Mesenchymal stem cell (in vitro differentiated cells and primary cell): ENCODE measurements at regions not wholly inside any gene's neighbourhood (a gene's known extent, or its start where the extent isn't known, plus 50 kb on each side); places are given as distances from the start of the nearest gene placed in this dataset.

ENCODE experiments used
- DNase-seq: peaks from one replicate; pipeline ENCODE4 v3.0.0-alpha.2; 2013
- H2AFZ ChIP-seq: one replicate; pipeline ENCODE4 v1.6.1; 2013; ENCODE audit warnings: low read depth, mild to moderate bottlenecking, control low read depth, inconsistent platforms, low read length, moderate library complexity
- H2AK5ac ChIP-seq: 2 replicates; pipeline ENCODE4 v1.6.1; 2013; ENCODE audit warnings: low read length, moderate library complexity, mild to moderate bottlenecking, inconsistent platforms; ENCODE audit not compliant: severe bottlenecking
- H2BK120ac ChIP-seq: one replicate; pipeline ENCODE4 v1.6.1; 2013; ENCODE audit warnings: low read depth, mild to moderate bottlenecking, inconsistent platforms, low read length, moderate library complexity
- H2BK12ac ChIP-seq, 2 experiments: one replicate each; pipeline ENCODE4 v1.6.1; 2013; ENCODE audit warnings: inconsistent platforms in 2 of 2, low read length in 2 of 2, mild to moderate bottlenecking in 2 of 2, moderate library complexity in 2 of 2, control low read depth in 1 of 2
- H2BK15ac ChIP-seq: one replicate; pipeline ENCODE4 v1.6.1; 2013; ENCODE audit warnings: mild to moderate bottlenecking, low read depth, inconsistent platforms; ENCODE audit not compliant: poor library complexity, severe bottlenecking
- H2BK5ac ChIP-seq: 2 replicates; pipeline ENCODE4 v1.6.1; 2013; ENCODE audit warnings: low read depth, mild to moderate bottlenecking, low read length, control low read depth, inconsistent platforms; ENCODE audit not compliant: poor library complexity, severe bottlenecking
- H3K14ac ChIP-seq, 2 experiments: one replicate each; pipeline ENCODE4 v1.6.1; 2013; ENCODE audit warnings: inconsistent platforms in 2 of 2, low read length in 2 of 2, control low read depth in 1 of 2, mild to moderate bottlenecking in 1 of 2, moderate library complexity in 1 of 2
- H3K18ac ChIP-seq, 2 experiments: one replicate each; pipeline ENCODE4 v1.6.1; 2013; ENCODE audit warnings: inconsistent platforms in 2 of 2, low read length in 2 of 2, control low read depth in 1 of 2, low read depth in 1 of 2, mild to moderate bottlenecking in 1 of 2
- H3K23ac ChIP-seq, 2 experiments: one replicate each; pipeline ENCODE4 v1.6.1; 2013; ENCODE audit warnings: inconsistent platforms in 2 of 2, low read length in 2 of 2, mild to moderate bottlenecking in 2 of 2, moderate library complexity in 2 of 2, control low read depth in 1 of 2
- H3K27ac ChIP-seq: 2 replicates; pipeline ENCODE4 v1.5.1; 2013; ENCODE audit warnings: mild to moderate bottlenecking, moderate library complexity, low read length, control low read depth, inconsistent platforms; ENCODE audit not compliant: poor library complexity, severe bottlenecking
- H3K27me3 ChIP-seq, 2 experiments: 2 replicates each; pipeline versions ENCODE4 v1.6.1 to v1.7.0; 2013; ENCODE audit warnings: low read length in 2 of 2, mild to moderate bottlenecking in 2 of 2, moderate library complexity in 2 of 2, control low read depth in 1 of 2, inconsistent platforms in 1 of 2; ENCODE audit not compliant: control insufficient read depth in 1 of 2, insufficient read depth in 1 of 2
- H3K36me3 ChIP-seq, 2 experiments: 2 replicates each; pipeline versions ENCODE4 v1.6.1 to v1.7.0; 2013; ENCODE audit warnings: low read length in 2 of 2, control low read depth in 1 of 2, inconsistent platforms in 1 of 2, low read depth in 1 of 2, mild to moderate bottlenecking in 1 of 2; ENCODE audit not compliant: insufficient read depth in 2 of 2, control insufficient read depth in 1 of 2
- H3K4ac ChIP-seq, 2 experiments: one replicate each; pipeline ENCODE4 v1.6.1; 2013; ENCODE audit warnings: inconsistent platforms in 2 of 2, low read length in 2 of 2, mild to moderate bottlenecking in 2 of 2, moderate library complexity in 2 of 2, control low read depth in 1 of 2, low read depth in 1 of 2
- H3K4me1 ChIP-seq: 2 replicates; pipeline ENCODE4 v1.6.1; 2013; ENCODE audit warnings: low read depth, low read length, control low read depth; ENCODE audit not compliant: control insufficient read depth, insufficient read depth
- H3K4me2 ChIP-seq: 2 replicates; pipeline ENCODE4 v1.6.1; 2013; ENCODE audit warnings: low read length, mild to moderate bottlenecking, inconsistent platforms; ENCODE audit not compliant: poor library complexity, severe bottlenecking
- H3K4me3 ChIP-seq, 2 experiments: 2 replicates each; pipeline versions ENCODE4 v1.5.1 to v1.7.0; 2013; ENCODE audit warnings: low read length in 2 of 2, mild to moderate bottlenecking in 2 of 2, control low read depth in 1 of 2, low read depth in 1 of 2; ENCODE audit not compliant: insufficient read depth in 1 of 2
- H3K79me1 ChIP-seq: replicated peaks from 2 replicates; pipeline ENCODE4 v1.6.1; 2013; ENCODE audit warnings: mild to moderate bottlenecking, control low read depth, low read length, inconsistent platforms; ENCODE audit not compliant: poor library complexity, severe bottlenecking
- H3K9ac ChIP-seq: 2 replicates; pipeline ENCODE4 v1.7.0; 2013; ENCODE audit warnings: mild to moderate bottlenecking, low read length, moderate library complexity
- H3K9me3 ChIP-seq: 2 replicates; pipeline ENCODE4 v1.7.0; 2013; ENCODE audit warnings: mild to moderate bottlenecking, low read length; ENCODE audit not compliant: control insufficient read depth
- H4K8ac ChIP-seq: one replicate; pipeline ENCODE4 v1.6.1; 2013; ENCODE audit warnings: inconsistent platforms, mild to moderate bottlenecking, low read length, moderate library complexity
- H4K91ac ChIP-seq: one replicate; pipeline ENCODE4 v1.6.1; 2013; ENCODE audit warnings: mild to moderate bottlenecking, low read length, inconsistent platforms
- WGBS: methylation state at CpG from one replicate; pipeline ENCODE4 v1.1.7; 2013; ENCODE audit warnings: mixed read lengths; 5-methylcytosine and 5-hydroxymethylcytosine counted together

- H3K4ac ChIP-seq, result no peak overlapping the region
- 85% methylated on average over 3 of the region's 5 CpGs for WGBS
- DNase-seq, result no peak
Measured at GRCh38 chr3:147471741-147472140, 62.6 kb downstream of the ZIC1 start.

GRCh38 chr3:147472846-147473245 lies 63.7 kb downstream of the ZIC1 start:
- Histone ChIP-seq H2BK12ac (no peak overlapping the region), H2BK5ac (no peak overlapping the region), H3K79me1 (no peaks in the 10 kb centered on the region), H2BK15ac (no peak overlapping the region), H3K9me3 (peaks cover 4% of the 10 kb centered on the region), H2BK120ac (no peak overlapping the region), H2AFZ (no peak overlapping the region), H3K36me3 (no peaks in the 10 kb centered on the region), H2AK5ac (no peak overlapping the region), H3K4me3 (no peak overlapping the region), H3K4me1 (no peaks in the 10 kb centered on the region), H4K91ac (no peak overlapping the region), H3K27ac (no peak overlapping the region), H3K9ac (no peak overlapping the region), H3K23ac (no peak overlapping the region), H3K4me2 (no peak overlapping the region), H3K4ac (no peak overlapping the region), H4K8ac (no peak overlapping the region), H3K18ac (no peak overlapping the region), H3K14ac (no peak overlapping the region), H3K27me3 (no peaks in the 10 kb centered on the region)
- 100% methylated on average over 1 of the region's 1 CpG for WGBS
- no peak for DNase-seq

More at GRCh38 chr3:147471741-147472140, 62.6 kb downstream of the ZIC1 start:
- peaks cover 4% of the 10 kb centered on the region for H3K9me3 ChIP-seq
- no peak overlapping the region for H2BK15ac ChIP-seq
- no peak overlapping the region for H2BK5ac ChIP-seq
- no peak overlapping the region for H4K8ac ChIP-seq
- H2BK120ac ChIP-seq, result no peak overlapping the region
- no peak overlapping the region for H4K91ac ChIP-seq
- H3K4me2 ChIP-seq, result no peak overlapping the region
- H3K4me3 ChIP-seq, result no peak overlapping the region
- H3K27ac ChIP-seq, result no peak overlapping the region
- no peak overlapping the region for H2AK5ac ChIP-seq
- H3K9ac ChIP-seq, result no peak overlapping the region
- no peak overlapping the region for H3K14ac ChIP-seq
- no peak overlapping the region for H2AFZ ChIP-seq
- H3K4me1 ChIP-seq, result no peaks in the 10 kb centered on the region
- H3K18ac ChIP-seq, result no peak overlapping the region
- H3K27me3 ChIP-seq, result no peaks in the 10 kb centered on the region
- H3K23ac ChIP-seq, result no peak overlapping the region
- no peak overlapping the region for H2BK12ac ChIP-seq
- H3K79me1 ChIP-seq, result no peaks in the 10 kb centered on the region
- no peaks in the 10 kb centered on the region for H3K36me3 ChIP-seq

- DNase-seq, result no peak
- H4K8ac ChIP-seq, result no peak overlapping the region
- H3K79me1 ChIP-seq, result no peaks in the 10 kb centered on the region
- H2AK5ac ChIP-seq, result no peak overlapping the region
- H3K4ac ChIP-seq, result no peak overlapping the region
- no peak overlapping the region for H2AFZ ChIP-seq
- H3K4me3 ChIP-seq, result no peak overlapping the region
- H2BK12ac ChIP-seq, result no peak overlapping the region
- no peaks in the 10 kb centered on the region for H3K36me3 ChIP-seq
- H3K4me2 ChIP-seq, result no peak overlapping the region
- no CpG with 5 or more reads among the region's 1 CpG for WGBS
- H2BK120ac ChIP-seq, result no peak overlapping the region
- H3K4me1 ChIP-seq, result no peaks in the 10 kb centered on the region
- H3K23ac ChIP-seq, result no peak overlapping the region
- no peak overlapping the region for H3K9ac ChIP-seq
- H3K14ac ChIP-seq, result no peak overlapping the region
- no peak overlapping the region for H2BK15ac ChIP-seq
- H4K91ac ChIP-seq, result no peak overlapping the region
- no peak overlapping the region for H2BK5ac ChIP-seq
- no peaks in the 10 kb centered on the region for H3K27me3 ChIP-seq
- H3K27ac ChIP-seq, result no peak overlapping the region
- H3K18ac ChIP-seq, result no peak overlapping the region
- H3K9me3 ChIP-seq, result no peaks in the 10 kb centered on the region
Measured at GRCh38 chr3:147483145-147483544, 74.0 kb downstream of the ZIC1 start.

GRCh38 chr3:147483578-147483977 lies 74.4 kb downstream of the ZIC1 start:
- no peaks in the 10 kb centered on the region for H3K9me3 ChIP-seq
- no peaks in the 10 kb centered on the region for H3K4me1 ChIP-seq
- H3K4me3 ChIP-seq, result no peak overlapping the region
- H3K23ac ChIP-seq, result no peak overlapping the region
- no peak overlapping the region for H2BK5ac ChIP-seq
- H3K18ac ChIP-seq, result no peak overlapping the region
- H2AFZ ChIP-seq, result no peak overlapping the region
- H3K9ac ChIP-seq, result no peak overlapping the region
- no peak overlapping the region for H3K4ac ChIP-seq
- no peak overlapping the region for H2BK15ac ChIP-seq
- H2BK120ac ChIP-seq, result no peak overlapping the region
- no peak overlapping the region for H2AK5ac ChIP-seq
- H4K91ac ChIP-seq, result no peak overlapping the region
- H3K79me1 ChIP-seq, result no peaks in the 10 kb centered on the region
- DNase-seq, result no peak
- no peaks in the 10 kb centered on the region for H3K36me3 ChIP-seq
- no peak overlapping the region for H3K14ac ChIP-seq
- H4K8ac ChIP-seq, result no peak overlapping the region
- H3K27ac ChIP-seq, result no peak overlapping the region
- H3K27me3 ChIP-seq, result no peaks in the 10 kb centered on the region
- no peak overlapping the region for H2BK12ac ChIP-seq
- no peak overlapping the region for H3K4me2 ChIP-seq
- no CpG with 5 or more reads among the region's 1 CpG for WGBS
